Sigmoid colon (tissue), 6 donors: ENCODE measurements at regions not wholly inside any gene's neighbourhood (a gene's known extent, or its start where the extent isn't known, plus 50 kb on each side); places are given as distances from the start of the nearest gene placed in this dataset.
A peak's percentile ranks its signal among the peaks of the same experiment; 100 is the strongest.

ENCODE experiments used
- DNase-seq: peaks from one replicate; pipeline ENCODE4 v3.0.0-alpha.2; 2019
- H3K27ac ChIP-seq, 4 donors: fragments of 200-600 bp; sonication (generic); one replicate each; pipeline ENCODE4 v1.5.1; 2016 to 2019; ENCODE audit warnings: mild to moderate bottlenecking in 1 of 4
- H3K27me3 ChIP-seq, 3 donors: fragments of 200-600 bp; sonication (generic); one replicate each; pipeline ENCODE4 v1.5.1; 2019; ENCODE audit warnings: mild to moderate bottlenecking in 1 of 3
- H3K36me3 ChIP-seq, 4 donors: fragments of 200-600 bp; sonication (generic); one replicate each; pipeline ENCODE4 v1.5.1; 2016 to 2019
- H3K4me1 ChIP-seq, 4 donors: fragments of 200-600 bp; sonication (generic); one replicate each; pipeline ENCODE4 v1.5.1; 2017 to 2019
- H3K4me3 ChIP-seq, 4 donors: fragments of 200-600 bp; sonication (generic); one replicate each; pipeline ENCODE4 v1.5.1; 2017 to 2019; ENCODE audit warnings: mild to moderate bottlenecking in 2 of 4, moderate library complexity in 1 of 4
- H3K9me3 ChIP-seq, 4 donors: fragments of 200-600 bp in 3 of 4; sonication (generic) in 3 of 4; one replicate each; pipeline versions ENCODE4 v1.5.1 to v1.6.1; 2013 to 2019
- EP300 ChIP-seq, 4 donors: sonication (generic); formaldehyde crosslinking; IDR thresholded peaks; one replicate each; pipeline ENCODE4 v1.6.1; 2017; ENCODE audit warnings: antibody characterized with exemption in 4 of 4
- POLR2A ChIP-seq, 2 donors: fragments of 450-650 bp; IDR thresholded peaks; one replicate each; pipeline ENCODE4 v1.6.1; 2016; ENCODE audit warnings: antibody characterized with exemption in 2 of 2, mild to moderate bottlenecking in 2 of 2, moderate library complexity in 2 of 2
- POLR2AphosphoS5 ChIP-seq, 4 donors: sonication (generic); formaldehyde crosslinking; IDR thresholded peaks; one replicate each; pipeline ENCODE4 v1.6.1; 2017; ENCODE audit warnings: antibody characterized with exemption in 4 of 4
- WGBS, 2 donors: extraction: QIAGEN DNeasy Blood & Tissue Kit; methylation state at CpG; one replicate each; pipeline ENCODE4 v1.1.7; 2013; 5-methylcytosine and 5-hydroxymethylcytosine counted together
- intact Hi-C: fragments of 100-400 bp; cut with DNase I; formaldehyde crosslinking; loops from one replicate; pipeline ENCODE4 v1.15.1; 2023
- TF ChIP-seq, protein P1 (sequence below), 4 experiments: fragments of 450-650 bp in 3 of 4; fragments of 200-600 bp in 1 of 4; IDR thresholded peaks; one replicate each; pipeline ENCODE4 v1.5.1; 2016 to 2019; ENCODE audit warnings: antibody characterized with exemption in 4 of 4, mild to moderate bottlenecking in 3 of 4, moderate library complexity in 2 of 4
- donor health status: healthy with polysubstance abuse.
- donor health status: healthy.

DNA sequence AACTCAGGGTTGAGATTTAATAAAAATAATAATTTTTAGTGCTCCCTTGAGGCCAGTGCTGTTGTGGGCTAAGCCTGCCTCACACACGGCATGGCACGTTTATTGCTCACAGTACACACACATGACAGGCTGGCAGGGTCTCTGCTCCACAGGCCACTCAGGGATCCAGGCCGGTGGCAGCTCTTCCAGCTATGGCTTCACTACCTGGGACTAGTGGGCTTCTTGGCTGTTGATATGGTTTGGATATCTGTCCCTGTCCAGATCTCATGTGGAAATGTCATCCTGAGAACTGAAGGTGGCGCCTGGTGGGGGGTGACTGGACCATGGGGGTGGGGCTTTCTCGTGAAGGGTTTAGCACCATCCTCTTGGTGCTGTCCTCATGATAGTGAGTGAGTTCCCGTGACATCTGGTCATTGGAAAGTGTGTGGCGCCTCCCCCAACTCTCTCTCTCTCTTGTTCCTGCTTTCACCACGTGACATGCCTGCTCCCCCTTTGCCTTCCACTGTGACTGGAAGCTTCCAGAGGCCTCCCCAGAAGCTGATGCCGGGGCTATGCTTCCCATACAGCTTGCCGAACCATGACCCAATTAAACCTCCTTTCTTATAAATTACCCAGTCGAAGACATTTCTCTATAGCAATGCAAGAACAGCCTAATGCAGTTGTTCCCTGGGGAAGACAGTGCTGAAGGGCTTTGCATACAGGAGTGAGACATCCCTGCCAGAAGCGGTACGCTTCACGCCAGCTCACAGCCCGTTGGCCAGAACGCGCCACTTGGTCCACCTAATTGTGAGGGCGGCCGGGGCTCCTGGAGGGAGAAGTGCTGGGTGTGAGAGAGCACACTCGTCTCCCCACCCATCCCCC lies 226.9 kb upstream of the C1orf174 start:
- Histone ChIP-seq H3K9me3 (no peaks in the 10 kb centered on the region), H3K36me3 (no peaks in the 10 kb centered on the region), H3K4me1 (no peaks in the 10 kb centered on the region), H3K4me3 (no peak overlapping the region), H3K27ac (no peak overlapping the region), H3K27me3 (peaks cover 0 to 10% (median 0%) of the 10 kb centered on the region in 3 donors)
- TF ChIP-seq EP300 (IDR thresholded peaks at IDR 0.05) (no peak), POLR2A (IDR thresholded peaks at IDR 0.05) (no peak), POLR2AphosphoS5 (IDR thresholded peaks at IDR 0.05) (no peak)
- TF ChIP-seq, protein P1, sequence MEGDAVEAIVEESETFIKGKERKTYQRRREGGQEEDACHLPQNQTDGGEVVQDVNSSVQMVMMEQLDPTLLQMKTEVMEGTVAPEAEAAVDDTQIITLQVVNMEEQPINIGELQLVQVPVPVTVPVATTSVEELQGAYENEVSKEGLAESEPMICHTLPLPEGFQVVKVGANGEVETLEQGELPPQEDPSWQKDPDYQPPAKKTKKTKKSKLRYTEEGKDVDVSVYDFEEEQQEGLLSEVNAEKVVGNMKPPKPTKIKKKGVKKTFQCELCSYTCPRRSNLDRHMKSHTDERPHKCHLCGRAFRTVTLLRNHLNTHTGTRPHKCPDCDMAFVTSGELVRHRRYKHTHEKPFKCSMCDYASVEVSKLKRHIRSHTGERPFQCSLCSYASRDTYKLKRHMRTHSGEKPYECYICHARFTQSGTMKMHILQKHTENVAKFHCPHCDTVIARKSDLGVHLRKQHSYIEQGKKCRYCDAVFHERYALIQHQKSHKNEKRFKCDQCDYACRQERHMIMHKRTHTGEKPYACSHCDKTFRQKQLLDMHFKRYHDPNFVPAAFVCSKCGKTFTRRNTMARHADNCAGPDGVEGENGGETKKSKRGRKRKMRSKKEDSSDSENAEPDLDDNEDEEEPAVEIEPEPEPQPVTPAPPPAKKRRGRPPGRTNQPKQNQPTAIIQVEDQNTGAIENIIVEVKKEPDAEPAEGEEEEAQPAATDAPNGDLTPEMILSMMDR (IDR thresholded peaks at IDR 0.05) = no peak
- 83 to 87% methylated on average over 20 of the region's 20 CpGs for WGBS, 2 donors
- peak; percentile 43 for DNase-seq
- intact Hi-C loops = no loop called here

- no peaks in the 10 kb centered on the region for H3K4me1 ChIP-seq
- no peaks in the 10 kb centered on the region for H3K36me3 ChIP-seq
- 73 to 80% methylated on average over 23 of the region's 23 CpGs for WGBS, 2 donors
- TF ChIP-seq POLR2A (IDR thresholded peaks at IDR 0.05) (no peak), EP300 (IDR thresholded peaks at IDR 0.05) (no peak), POLR2AphosphoS5 (IDR thresholded peaks at IDR 0.05) (no peak)
- TF ChIP-seq, protein P1 (IDR thresholded peaks at IDR 0.05) = no peak
- no peak overlapping the region for H3K4me3 ChIP-seq
- H3K27ac ChIP-seq = no peak overlapping the region
- H3K9me3 ChIP-seq = no peaks in the 10 kb centered on the region
- peaks cover 0 to 14% (median 4%) of the 10 kb centered on the region in 3 donors for H3K27me3 ChIP-seq
- DNase-seq = peak; percentile 41
- intact Hi-C loops = no loop called here
Observed at GRCh38 chr1:4127592-4128140, 227.6 kb upstream of the C1orf174 start.

DNA sequence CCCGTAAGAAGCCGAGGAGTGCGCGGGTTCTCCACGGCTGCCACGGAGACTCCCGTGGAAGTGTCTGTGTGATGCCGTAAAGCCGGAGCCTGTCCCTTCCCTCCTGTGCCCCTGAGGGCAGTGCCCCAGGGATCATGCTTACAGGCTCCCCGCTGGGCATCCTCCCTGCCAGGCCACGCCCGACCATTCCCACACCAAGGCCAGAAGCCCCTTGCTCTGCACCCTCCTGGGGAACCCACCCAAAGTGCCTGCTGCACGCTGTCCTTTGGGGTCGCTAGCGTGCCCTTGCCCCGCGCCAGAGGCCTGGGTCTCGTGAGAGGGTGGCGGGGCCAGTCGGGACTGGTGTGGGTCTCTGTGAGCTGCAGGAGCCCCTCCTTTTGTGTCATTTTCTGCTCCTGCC lies 228.5 kb upstream of the C1orf174 start:
- intact Hi-C loops = no loop called here
- no peaks in the 10 kb centered on the region for H3K4me1 ChIP-seq
- no peak overlapping the region for H3K4me3 ChIP-seq
- 88 to 94% methylated on average over 20 of the region's 20 CpGs for WGBS, 2 donors
- H3K27me3 ChIP-seq = peaks cover 0 to 21% (median 13%) of the 10 kb centered on the region in 3 donors
- H3K36me3 ChIP-seq = no peaks in the 10 kb centered on the region
- TF ChIP-seq EP300 (IDR thresholded peaks at IDR 0.05) (no peak), POLR2AphosphoS5 (IDR thresholded peaks at IDR 0.05) (no peak)
- no peaks in the 10 kb centered on the region for H3K9me3 ChIP-seq
- no peak for DNase-seq
- no peak overlapping the region for H3K27ac ChIP-seq

DNA sequence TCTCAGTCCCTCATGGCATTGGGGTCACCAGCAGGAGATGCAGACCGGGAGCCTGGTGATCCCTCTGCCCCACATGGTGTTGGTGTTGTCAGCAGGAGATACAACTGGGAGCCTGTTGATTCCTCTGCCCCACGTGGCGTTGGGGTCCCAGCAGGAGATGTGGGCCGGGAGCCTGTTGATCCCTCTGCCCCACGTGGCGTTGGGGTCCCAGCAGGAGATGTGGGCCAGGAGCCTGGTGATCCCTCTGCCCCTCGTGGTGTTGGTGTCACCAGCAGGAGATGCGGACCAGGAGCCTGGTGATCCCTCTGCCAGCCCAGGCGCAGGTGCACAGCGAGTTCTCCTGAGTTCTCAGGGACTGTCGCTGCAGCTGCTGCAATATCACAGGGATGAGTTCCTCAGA lies 229.6 kb upstream of the C1orf174 start:
- Histone ChIP-seq H3K27me3 (peaks cover 0 to 32% (median 23%) of the 10 kb centered on the region in 3 donors), H3K36me3 (no peaks in the 10 kb centered on the region), H3K4me3 (no peak overlapping the region), H3K9me3 (no peaks in the 10 kb centered on the region), H3K27ac (no peak overlapping the region), H3K4me1 (no peaks in the 10 kb centered on the region)
- peak; percentile 18 for DNase-seq
- 83 to 88% methylated on average over 11 of the region's 11 CpGs for WGBS, 2 donors
- intact Hi-C loops = no loop called here
- TF ChIP-seq, protein P1 (IDR thresholded peaks at IDR 0.05) = no peak

DNA sequence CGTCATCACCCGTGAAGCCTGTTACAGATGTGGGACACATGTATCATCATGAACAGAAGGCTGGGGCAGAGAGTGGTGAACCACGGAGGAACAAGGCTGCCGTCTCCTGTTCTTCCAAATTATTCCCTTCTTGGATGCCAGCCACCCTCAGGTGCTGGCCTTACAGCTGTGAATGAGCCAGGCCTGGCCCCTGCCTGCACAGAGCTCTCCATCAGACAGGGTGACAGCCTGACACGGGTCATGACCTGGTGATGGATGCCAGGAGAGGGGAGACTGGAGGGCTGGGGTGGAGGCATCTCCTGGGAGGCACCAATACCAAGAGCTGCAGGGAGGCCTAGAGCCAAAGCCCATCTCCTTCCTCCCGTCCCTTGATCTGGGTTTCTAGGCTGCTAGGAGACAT lies 230.0 kb upstream of the C1orf174 start:
- Histone ChIP-seq H3K4me1 (no peaks in the 10 kb centered on the region), H3K36me3 (no peaks in the 10 kb centered on the region), H3K9me3 (no peaks in the 10 kb centered on the region), H3K27ac (no peak overlapping the region), H3K27me3 (peaks cover 0 to 36% (median 23%) of the 10 kb centered on the region in 3 donors), H3K4me3 (no peak overlapping the region)
- TF ChIP-seq POLR2AphosphoS5 (IDR thresholded peaks at IDR 0.05) (no peak), POLR2A (IDR thresholded peaks at IDR 0.05) (no peak), EP300 (IDR thresholded peaks at IDR 0.05) (no peak)
- TF ChIP-seq, protein P1 (IDR thresholded peaks at IDR 0.05) = no peak
- intact Hi-C loops = no loop called here
- peak; percentile 49 for DNase-seq
- 71 to 89% methylated on average over 6 of the region's 6 CpGs for WGBS, 2 donors
